GM21717 (cell line): ENCODE measurements at regions not wholly inside any gene's neighbourhood (a gene's known extent, or its start where the extent isn't known, plus 50 kb on each side); places are given as distances from the start of the nearest gene placed in this dataset.
"Not testable (repeated sequence)": the region's sequence is repeated elsewhere in the genome, so short reads cannot be mapped to it uniquely, and the experiment has no call there.

Experiments
- ATAC-seq: cut with Tn5 transposase; IDR thresholded peaks from one replicate; pipeline ENCODE4 v1.9.1; 2021; ENCODE audit warnings: mild to moderate bottlenecking, moderate library complexity; ENCODE audit not compliant: unreplicated experiment

- ATAC-seq, result not testable (repeated sequence)
Measured at GRCh38 chr6:58067867-58068548, 750.6 kb downstream of the PRIM2 start.

DNA sequence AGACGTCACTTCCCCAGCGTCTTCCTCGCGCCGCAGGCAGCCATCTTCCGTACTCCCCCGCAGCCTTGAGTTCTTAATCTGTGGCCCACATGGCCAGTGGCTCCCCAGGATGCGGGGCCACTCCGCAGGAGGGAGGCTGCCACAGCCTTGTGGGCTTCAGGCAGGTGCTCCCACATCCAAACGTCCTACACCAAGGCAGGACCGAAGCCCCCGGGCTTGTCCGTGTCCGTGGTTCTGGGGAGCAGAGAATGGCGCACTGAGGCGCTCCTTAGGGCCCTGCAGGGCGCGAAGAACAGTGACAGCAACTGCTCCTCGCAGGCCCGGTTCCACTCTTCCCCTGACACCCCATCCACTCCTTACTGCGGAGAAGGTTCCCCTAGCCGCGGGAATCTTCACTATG, 755.8 kb downstream of the PRIM2 start:
- no peak for ATAC-seq

- not testable (repeated sequence) for ATAC-seq
Measured at GRCh38 chr6:58090067-58090466, 772.6 kb downstream of the PRIM2 start.

DNA sequence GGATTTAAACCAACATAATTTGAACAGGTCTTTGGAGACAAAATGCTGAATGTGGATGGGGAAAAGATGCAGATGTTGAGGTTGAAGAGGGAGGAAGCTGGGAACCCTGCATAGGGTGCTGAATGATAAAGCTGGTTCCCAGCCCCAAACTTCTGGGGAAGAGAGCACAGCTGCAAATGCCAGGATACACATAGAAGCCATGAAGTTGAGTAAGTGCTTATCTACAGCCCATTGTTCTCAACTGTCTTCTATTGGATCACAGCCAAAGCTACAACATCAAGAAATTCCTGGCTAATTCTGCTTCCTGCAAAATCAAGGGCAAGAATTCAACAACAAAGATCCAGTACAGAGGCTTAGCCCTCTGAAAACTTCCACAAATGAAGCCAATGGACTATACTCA, 779.8 kb downstream of the PRIM2 start:
- ATAC-seq, result not testable (repeated sequence)

DNA sequence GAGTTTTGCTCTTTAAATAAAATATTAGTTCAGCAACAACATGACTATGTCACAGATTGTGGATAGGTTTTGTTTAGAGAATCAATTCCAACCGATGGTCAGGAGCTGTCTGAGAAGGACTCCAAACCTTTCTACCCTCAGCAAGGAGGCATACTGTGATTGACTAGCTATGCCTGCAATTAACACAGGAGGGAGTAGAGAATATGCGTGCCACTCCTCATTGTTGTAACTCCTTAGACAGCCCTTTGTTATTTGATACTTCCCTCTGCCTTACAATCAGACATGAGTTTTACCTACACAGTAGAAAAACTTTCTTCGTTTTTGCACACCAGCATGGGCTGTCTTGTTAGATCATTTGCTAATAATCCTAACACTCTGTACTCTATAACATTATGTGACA, 796.5 kb downstream of the PRIM2 start:
- no peak for ATAC-seq

- not testable (repeated sequence) for ATAC-seq
Measured at GRCh38 chr6:58117162-58117561, 799.7 kb downstream of the PRIM2 start.

DNA sequence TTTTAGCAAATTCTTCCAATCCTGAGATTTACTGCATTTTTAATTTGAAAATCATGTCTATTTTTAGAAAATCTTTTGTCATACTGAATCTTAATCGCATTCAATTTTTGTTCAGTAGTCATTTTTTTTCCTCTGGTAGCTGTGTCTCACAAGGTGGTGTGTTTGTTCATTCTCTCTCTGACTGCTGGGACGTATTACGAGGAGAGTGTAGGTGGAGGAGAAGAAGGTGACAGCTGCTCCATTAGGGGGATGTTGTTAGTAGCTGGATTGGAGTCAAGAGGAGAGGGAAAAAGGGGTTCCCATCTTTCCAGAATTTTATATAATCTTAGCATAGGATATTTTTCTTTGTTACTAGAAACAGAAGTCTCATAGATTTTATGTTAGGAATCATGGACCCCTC, 804.2 kb downstream of the PRIM2 start:
- not testable (repeated sequence) for ATAC-seq

DNA sequence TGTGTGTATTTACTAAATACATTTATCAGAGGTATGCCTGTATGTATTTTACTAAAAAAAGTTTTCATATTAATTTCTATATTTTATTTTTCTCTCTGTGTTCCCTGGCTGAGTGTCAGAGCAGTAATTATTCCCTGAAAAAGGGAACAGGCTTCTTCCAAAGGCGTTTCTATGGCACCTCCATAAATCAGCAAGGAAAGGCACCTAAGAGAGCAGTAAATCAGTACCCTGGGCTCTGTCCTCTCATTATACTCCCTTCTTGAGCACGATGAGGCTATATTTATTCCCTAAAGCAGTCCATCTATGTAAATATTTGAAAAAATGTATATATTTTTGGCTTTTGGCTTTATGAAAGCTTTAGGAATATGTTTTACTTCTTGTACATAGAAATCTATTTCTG, 806.3 kb downstream of the PRIM2 start:
- not testable (repeated sequence) for ATAC-seq

- ATAC-seq, result not testable (repeated sequence)
Measured at GRCh38 chr6:58128549-58128948, 811.1 kb downstream of the PRIM2 start.

DNA sequence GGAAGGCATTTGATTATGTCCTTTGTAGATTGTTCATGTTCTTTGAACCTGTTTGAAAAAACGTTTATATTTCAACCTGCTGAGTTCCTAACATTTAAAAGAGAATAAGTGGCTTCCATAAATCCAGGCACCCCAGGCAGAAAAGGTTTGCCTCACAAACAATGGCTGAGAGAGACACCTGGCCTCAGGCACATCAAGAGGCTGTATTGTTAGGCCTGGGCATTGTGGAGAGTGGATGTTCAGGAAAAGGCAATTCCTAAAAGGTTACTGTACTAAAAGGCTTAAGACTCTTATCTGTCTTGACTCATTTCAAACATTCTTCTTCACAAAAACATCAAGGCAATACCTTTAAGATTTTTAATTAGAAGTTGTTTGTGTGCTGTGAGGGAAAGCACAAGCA, 811.7 kb downstream of the PRIM2 start:
- not testable (repeated sequence) for ATAC-seq

- not testable (repeated sequence) for ATAC-seq
Measured at GRCh38 chr6:58139746-58140145, 822.3 kb downstream of the PRIM2 start.

DNA sequence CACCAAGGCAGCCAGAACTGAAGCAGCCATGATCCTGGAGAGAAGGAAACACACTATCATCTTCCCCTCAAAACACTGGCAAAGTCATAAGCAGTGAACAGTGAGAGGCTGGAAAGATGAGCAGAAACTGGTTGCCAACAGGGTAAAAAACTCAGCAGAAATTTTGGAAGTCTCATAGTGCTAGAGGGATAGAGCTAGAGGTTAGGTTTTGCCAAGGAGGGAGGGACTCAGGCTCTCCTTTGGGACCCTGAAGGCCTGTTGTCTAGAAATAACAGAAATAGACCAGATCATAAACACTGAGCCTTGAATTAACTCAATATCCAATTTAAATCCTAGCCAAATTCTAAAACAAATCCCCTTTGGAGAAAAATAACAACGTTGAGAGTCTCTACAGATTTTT, 853.6 kb downstream of the PRIM2 start:
- not testable (repeated sequence) for ATAC-seq

- ATAC-seq, result not testable (repeated sequence)
Measured at GRCh38 chr6:58181557-58182065, 864.2 kb downstream of the PRIM2 start.

GRCh38 chr6:58185300-58185699, 867.9 kb downstream of the PRIM2 start:
- not testable (repeated sequence) for ATAC-seq

DNA sequence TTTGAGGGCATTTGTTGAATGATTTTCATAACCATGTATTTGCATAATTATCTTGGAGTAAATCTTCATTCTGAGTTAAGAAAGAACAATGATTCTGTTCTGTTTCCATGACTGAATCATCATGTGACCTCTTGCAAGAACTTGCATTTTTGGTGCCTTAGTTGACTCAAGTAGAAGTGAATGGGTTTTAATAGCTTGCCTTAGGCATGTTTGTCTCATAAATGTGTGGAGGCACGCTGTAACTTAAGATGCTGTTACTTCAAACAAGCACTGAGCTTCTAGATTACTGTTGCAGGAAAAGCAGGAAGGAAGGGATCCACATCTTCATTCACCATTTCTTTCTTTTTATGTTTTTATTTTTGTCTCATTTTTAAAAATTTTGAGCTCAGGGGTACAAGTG, 875.8 kb downstream of the PRIM2 start:
- ATAC-seq, result not testable (repeated sequence)

DNA sequence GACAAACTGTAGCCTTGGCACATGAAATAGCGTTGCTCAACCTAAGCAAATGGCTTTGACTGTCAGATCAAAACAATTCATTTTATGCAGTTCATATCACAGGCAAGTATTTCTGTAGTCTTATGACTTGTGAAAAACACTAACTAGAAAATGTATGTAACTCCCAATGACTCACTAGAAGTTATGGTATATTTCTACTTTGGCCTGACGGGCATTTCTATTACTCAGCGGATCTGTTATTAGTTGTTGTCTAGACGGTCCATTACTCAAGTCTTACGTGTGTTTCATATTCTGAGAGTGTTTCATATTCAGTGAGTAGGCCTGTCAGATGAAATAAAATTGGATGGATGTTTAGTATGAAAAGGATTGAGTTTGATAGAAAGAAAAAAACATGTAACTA, 880.9 kb downstream of the PRIM2 start:
- ATAC-seq, result no peak

GRCh38 chr6:58237124-58237523, 919.7 kb downstream of the PRIM2 start:
- ATAC-seq, result not testable (repeated sequence)

GRCh38 chr6:58238421-58238820, 921.0 kb downstream of the PRIM2 start:
- ATAC-seq, result not testable (repeated sequence)

DNA sequence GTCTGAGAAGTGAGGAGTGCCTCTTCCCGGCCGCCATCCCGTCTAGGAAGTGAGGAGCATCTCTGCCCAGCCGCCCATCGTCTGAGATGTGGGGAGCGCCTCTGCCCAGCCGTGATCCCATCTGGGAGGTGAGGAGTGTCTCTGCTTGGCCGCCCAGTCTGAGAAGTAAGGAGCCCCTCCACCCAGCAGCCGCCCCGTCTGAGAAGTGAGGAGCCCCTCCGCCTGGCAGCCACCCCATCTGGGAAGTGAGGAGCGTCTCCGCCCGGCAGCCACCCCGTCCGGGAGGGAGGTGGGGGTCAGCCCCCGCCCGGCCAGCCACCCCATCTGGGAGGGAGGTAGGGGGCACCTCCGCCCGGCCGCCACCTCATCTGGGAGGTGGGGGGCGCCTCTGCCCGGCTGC, 940.2 kb downstream of the PRIM2 start:
- not testable (repeated sequence) for ATAC-seq

DNA sequence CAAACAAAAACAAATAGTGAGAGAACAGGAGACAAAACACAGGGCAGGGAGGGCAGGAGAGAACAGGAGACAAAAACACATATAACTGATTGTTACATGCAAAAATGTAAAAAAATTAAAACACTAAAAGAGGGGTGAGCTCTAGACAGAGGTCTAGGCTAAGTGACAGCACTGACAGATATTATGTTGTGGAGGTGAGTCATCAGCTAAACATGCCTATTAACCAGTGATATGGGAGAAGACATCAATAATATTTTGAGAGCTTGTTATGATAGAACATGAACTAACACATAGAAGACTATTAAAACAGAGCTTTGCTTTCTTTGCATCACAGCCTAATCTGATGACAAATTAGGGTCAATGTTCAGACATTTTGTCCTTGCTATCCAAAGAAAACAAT, 972.7 kb downstream of the PRIM2 start:
- ATAC-seq, result no peak

GRCh38 chr6:58291319-58291718, 973.9 kb downstream of the PRIM2 start:
- ATAC-seq, result not testable (repeated sequence)

- ATAC-seq, result not testable (repeated sequence)
Measured at GRCh38 chr6:58307901-58308300, 990.5 kb downstream of the PRIM2 start.

- ATAC-seq, result not testable (repeated sequence)
Measured at GRCh38 chr6:58332108-58332507, 1014.7 kb downstream of the PRIM2 start.
